Heart right ventricle (tissue), 16 donors: ENCODE measurements at regions not wholly inside any gene's neighbourhood (a gene's known extent, or its start where the extent isn't known, plus 50 kb on each side); places are given as distances from the start of the nearest gene placed in this dataset.

ENCODE experiments used
- ATAC-seq, 8 donors: fragments of 200-7000 bp; cut with Tn5 transposase; one replicate each; pipeline ENCODE4 v1.9.1; 2020; ENCODE audit warnings: mild to moderate bottlenecking in 8 of 8, moderate library complexity in 8 of 8, moderate number of reproducible peaks in 1 of 8
- DNase-seq, 2 donors: peaks; one replicate each; pipeline ENCODE4 v3.0.0-alpha.2; 2020
- H3K27ac ChIP-seq, 10 donors: fragments of 200-600 bp; sonication (generic) in 2 of 10; one replicate each; pipeline versions ENCODE4 v1.5.0 to v1.8.0; 2020 to 2022; ENCODE audit warnings: mild to moderate bottlenecking in 3 of 10
- H3K27me3 ChIP-seq, 7 donors: fragments of 200-600 bp; one replicate each; pipeline ENCODE4 v1.8.0; 2021 to 2022; ENCODE audit warnings: mild to moderate bottlenecking in 2 of 7
- H3K36me3 ChIP-seq, 9 donors: fragments of 200-600 bp; sonication (generic) in 1 of 9; one replicate each; pipeline versions ENCODE4 v1.5.0 to v1.8.0; 2020 to 2022; ENCODE audit warnings: mild to moderate bottlenecking in 2 of 9
- H3K4me1 ChIP-seq, 9 donors: fragments of 200-600 bp; sonication (generic) in 1 of 9; one replicate each; pipeline versions ENCODE4 v1.5.0 to v1.8.0; 2020 to 2022; ENCODE audit warnings: mild to moderate bottlenecking in 4 of 9
- H3K4me3 ChIP-seq, 10 donors: fragments of 200-600 bp; sonication (generic) in 2 of 10; one replicate each; pipeline versions ENCODE4 v1.5.0 to v1.8.0; 2020 to 2022; ENCODE audit warnings: mild to moderate bottlenecking in 7 of 10, moderate library complexity in 2 of 10
- H3K9me3 ChIP-seq, 11 donors: fragments of 200-600 bp in 10 of 11; sonication (generic) in 2 of 11; one replicate each; pipeline versions ENCODE4 v1.5.0 to v1.8.0; 2013 to 2022; ENCODE audit warnings: mild to moderate bottlenecking in 2 of 11, control low read depth in 1 of 11, moderate library complexity in 1 of 11
- CTCF ChIP-seq, 9 donors: fragments of 200-600 bp; sonication (generic) in 2 of 9; IDR thresholded peaks; one replicate each; pipeline versions ENCODE4 v1.5.0 to v1.8.0; 2021 to 2022; ENCODE audit warnings: antibody characterized with exemption in 9 of 9, mild to moderate bottlenecking in 5 of 9, moderate library complexity in 1 of 9
- WGBS, 2 donors: extraction: QIAGEN DNeasy Blood & Tissue Kit; methylation state at CpG; one replicate each; pipeline ENCODE4 v1.1.7; 2013; ENCODE audit warnings: inconsistent platforms in 1 of 2; 5-methylcytosine and 5-hydroxymethylcytosine counted together
- intact Hi-C, 10 donors: fragments of 100-400 bp; cut with DNase I; formaldehyde crosslinking; loops; one replicate each; pipeline versions ENCODE4 v1.11.1 to v1.14.2; 2022
- donor health status: Arrhythmogenic right ventricular cardiomyopathy.
- donor health status: ischemic (EF 13 %, LVEDD 7.1; RV severe dilation, severe dysfunction).
- donor health status: healthy with polysubstance abuse.
- donor health status: DM: no; HTN: yes; CAD: no.
- donor health status: DM: no; HTN: no; CAD: no.
- donor health status: ischemic (EF 25% LVEDD 6.9; RV normal size, moderate dysfunction).
- donor health status: ischemic (EF 25% LVEDD 5.7; RV mildly dilated, moderate dysfunction).
- donor health status: healthy.
- donor health status: DM: yes; HTN: yes; CAD: no.
- donor health status: Ischemic cardiomyopathy.
- donor health status: ischemic (EF 35%, LVEDD 5.7; RV mildly dilated, moderate dysfunction).
- donor health status: nonischemic (EF 11% LVEDD 7.7; RV severe dilation, severe dysfunction).
- donor health status: DM: yes; HTN: yes; CAD: no.
- donor health status: PGD.
- donor health status: ischemic (EF 29% LVEDD 5.4; RV normal size, mild dysfunction).
- donor health status: nonischemic (EF 23%, LVEDD 6.1; RV moderate dilation, normal function).

GRCh38 chr13:61908906-61909615 lies 493.4 kb upstream of the PCDH20 start:
- no peak overlapping the region for H3K27ac ChIP-seq
- H3K4me3 ChIP-seq: no peak overlapping the region
- intact Hi-C loops: no loop called here
- no peak for DNase-seq
- 84 to 85% methylated on average over 3 of the region's 3 CpGs for WGBS, 2 donors
- no peak for TF ChIP-seq CTCF (IDR thresholded peaks at IDR 0.05)
- H3K36me3 ChIP-seq: no peaks in the 10 kb centered on the region
- H3K4me1 ChIP-seq: no peaks in the 10 kb centered on the region
- no peak for ATAC-seq
- H3K27me3 ChIP-seq: no peaks in the 10 kb centered on the region
- peaks cover 0 to 4% (median 0%) of the 10 kb centered on the region in 11 donors for H3K9me3 ChIP-seq

GRCh38 chr13:61905054-61905453 lies 489.4 kb upstream of the PCDH20 start:
- Histone ChIP-seq H3K27ac (no peak overlapping the region), H3K9me3 (peaks cover 0 to 4% (median 0%) of the 10 kb centered on the region in 11 donors), H3K4me3 (no peak overlapping the region), H3K4me1 (no peaks in the 10 kb centered on the region), H3K36me3 (no peaks in the 10 kb centered on the region), H3K27me3 (no peaks in the 10 kb centered on the region)
- TF ChIP-seq CTCF (IDR thresholded peaks at IDR 0.05): no peak
- intact Hi-C loops: no loop called here
- ATAC-seq (no peak), DNase-seq (no peak)
- 78 to 82% methylated on average over 2 of the region's 2 CpGs for WGBS, 2 donors

- no peaks in the 10 kb centered on the region for H3K36me3 ChIP-seq
- DNase-seq (no peak), ATAC-seq (no peak)
- H3K27me3 ChIP-seq: no peaks in the 10 kb centered on the region
- intact Hi-C loops: no loop called here
- H3K4me1 ChIP-seq: no peaks in the 10 kb centered on the region
- no peaks in the 10 kb centered on the region for H3K9me3 ChIP-seq
- H3K27ac ChIP-seq: no peak overlapping the region
- H3K4me3 ChIP-seq: no peak overlapping the region
- no peak for TF ChIP-seq CTCF (IDR thresholded peaks at IDR 0.05)
Measured at GRCh38 chr13:61901946-61902541, 486.4 kb upstream of the PCDH20 start.

GRCh38 chr13:61900033-61900432 lies 484.4 kb upstream of the PCDH20 start:
- no peak for ATAC-seq
- 46% methylated on average over 3 of the region's 3 CpGs for WGBS, 2 donors
- no peak for DNase-seq
- no peak for TF ChIP-seq CTCF (IDR thresholded peaks at IDR 0.05)
- Histone ChIP-seq H3K4me1 (no peaks in the 10 kb centered on the region), H3K36me3 (no peaks in the 10 kb centered on the region), H3K27ac (no peak overlapping the region), H3K4me3 (no peak overlapping the region), H3K9me3 (no peaks in the 10 kb centered on the region), H3K27me3 (no peaks in the 10 kb centered on the region)
- intact Hi-C loops: no loop called here
